HG03571 (cell line): ENCODE measurements at regions not wholly inside any gene's neighbourhood (a gene's known extent, or its start where the extent isn't known, plus 50 kb on each side); places are given as distances from the start of the nearest gene placed in this dataset.
"Not testable (repeated sequence)": the region's sequence is repeated elsewhere in the genome, so short reads cannot be mapped to it uniquely, and the experiment has no call there.

ENCODE experiments used
- ATAC-seq: cut with Tn5 transposase; IDR thresholded peaks from one replicate; pipeline ENCODE4 v1.9.1; 2021; ENCODE audit not compliant: unreplicated experiment

DNA sequence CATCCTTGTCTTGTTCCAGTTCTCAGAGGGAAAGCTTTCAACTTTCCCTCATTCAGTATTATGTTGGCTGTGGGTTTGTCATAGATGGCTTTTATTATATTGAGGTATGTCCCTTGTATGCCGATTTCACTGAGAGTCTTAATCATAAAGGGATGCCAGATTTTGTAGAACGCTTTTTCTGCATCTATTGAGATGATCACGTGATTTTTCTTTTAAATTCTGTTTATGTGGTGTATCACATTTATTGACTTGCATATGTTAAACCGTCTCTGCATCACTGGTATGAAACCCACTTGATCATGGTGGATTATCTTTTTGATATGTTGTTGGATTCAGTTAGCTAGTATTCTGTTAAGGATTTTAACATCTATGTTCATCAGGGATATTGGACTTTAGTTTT, 313.7 kb upstream of the AMOT start:
- not testable (repeated sequence) for ATAC-seq

DNA sequence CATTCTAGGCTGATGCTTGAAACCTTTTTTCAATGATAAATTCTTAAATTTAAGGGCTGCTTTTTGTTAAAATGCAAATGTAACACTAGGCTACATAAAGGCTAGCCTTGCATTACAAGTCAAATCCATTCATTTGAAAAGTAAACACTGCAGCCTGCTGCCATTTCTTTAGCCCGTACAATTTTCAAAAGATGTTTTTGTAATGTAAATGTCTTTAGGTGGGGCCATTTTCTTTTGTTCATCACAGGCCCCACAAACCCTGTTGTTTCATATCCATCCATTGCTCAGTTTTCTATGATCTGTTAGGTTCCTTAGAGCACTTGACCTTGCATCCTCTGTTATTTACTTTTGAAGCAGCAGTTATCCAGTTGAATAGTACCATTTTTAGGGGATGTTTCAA, 296.2 kb upstream of the AMOT start:
- ATAC-seq: no peak

DNA sequence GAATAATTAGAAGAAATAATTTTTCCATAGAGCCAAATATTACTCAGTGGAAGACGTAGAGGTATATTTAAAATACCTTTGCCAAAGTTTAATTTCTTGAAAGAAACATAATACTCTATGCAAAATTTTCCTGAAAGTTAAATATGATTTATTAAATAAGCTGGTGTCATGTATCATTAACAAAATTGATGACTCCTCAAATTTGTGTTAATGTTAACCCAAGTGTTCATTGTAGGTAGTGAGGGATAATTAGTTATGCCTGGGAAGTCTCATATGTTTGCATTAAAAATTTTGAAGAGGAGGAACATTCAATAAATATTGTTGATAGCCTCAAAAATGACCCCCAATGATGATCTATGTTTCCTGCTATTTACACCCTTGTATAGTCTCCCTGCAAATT, 292.7 kb upstream of the AMOT start:
- ATAC-seq: no peak

DNA sequence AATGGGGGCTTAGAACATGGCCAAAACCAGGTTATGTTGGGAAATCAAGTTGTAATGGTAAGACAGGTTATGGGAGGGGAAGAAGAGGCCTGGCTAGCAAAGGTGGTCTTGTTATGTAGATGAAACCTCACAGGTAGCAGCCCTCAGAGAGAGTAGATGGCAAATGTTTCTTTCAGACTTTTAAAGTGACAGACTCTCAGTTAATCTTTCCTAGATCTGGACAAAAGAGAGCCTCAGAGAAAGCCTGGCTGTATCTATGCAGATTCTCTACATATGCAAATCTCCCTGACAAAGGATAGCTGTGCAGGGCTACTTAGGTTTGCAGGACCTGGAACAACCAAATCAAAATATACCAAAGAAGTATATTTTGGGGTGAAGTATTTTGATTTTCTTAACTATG, 284.1 kb upstream of the AMOT start:
- no peak for ATAC-seq

DNA sequence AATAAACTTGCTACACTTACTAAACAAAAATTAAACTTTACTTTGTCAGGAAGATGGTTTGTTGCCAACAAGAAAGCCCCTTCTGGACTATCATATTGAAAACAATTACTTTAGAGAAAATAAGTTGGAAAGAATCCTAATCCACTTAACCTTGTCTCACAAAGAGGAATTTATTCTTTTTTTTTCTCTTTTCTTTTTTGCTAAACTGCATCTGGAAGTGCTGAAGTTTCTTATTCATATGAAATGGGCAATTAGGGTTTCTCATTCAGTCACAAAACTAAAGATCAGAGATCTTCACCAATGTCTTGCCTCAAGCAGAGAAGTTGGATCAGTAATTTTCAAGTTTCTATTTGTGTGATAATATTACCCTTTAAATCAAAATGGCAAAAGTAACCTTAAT, 234.9 kb upstream of the AMOT start:
- ATAC-seq: no peak

DNA sequence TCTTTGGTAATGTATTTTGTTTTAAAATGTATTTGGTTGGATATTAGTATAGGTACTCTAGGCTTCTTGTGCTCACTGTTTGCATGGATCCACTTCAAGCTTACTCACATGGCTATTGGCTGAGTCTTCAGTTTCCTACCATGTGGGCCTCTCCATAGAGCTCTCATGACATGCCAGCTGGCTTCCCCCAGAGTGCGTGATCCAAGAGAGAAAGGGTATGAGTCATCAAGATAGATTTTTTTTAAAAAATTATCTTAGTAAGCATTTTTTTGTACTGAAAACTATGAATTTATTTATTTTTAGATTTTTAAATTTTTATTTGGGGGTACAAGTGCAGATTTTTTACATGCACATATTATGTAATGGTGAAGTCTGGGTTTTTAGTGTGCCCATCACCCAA, 219.1 kb upstream of the AMOT start:
- no peak for ATAC-seq

DNA sequence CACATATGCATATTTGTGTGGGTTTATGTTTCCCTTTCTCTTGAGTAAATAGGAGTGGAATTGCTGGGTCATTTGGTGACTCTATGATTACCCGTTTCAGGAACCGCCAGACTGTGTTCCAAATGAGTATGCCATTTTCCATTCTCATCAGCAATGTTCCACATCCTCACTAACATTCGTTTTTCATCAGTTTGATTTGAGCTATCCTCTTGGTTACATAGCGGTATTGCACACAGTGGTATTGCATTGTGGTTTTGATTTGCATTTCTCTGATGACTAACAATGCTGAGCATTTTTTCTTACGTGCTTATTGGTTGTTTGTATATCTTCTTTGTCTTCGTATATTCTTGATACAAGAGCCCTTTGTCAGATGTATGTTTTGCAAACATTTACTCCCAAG, 218.0 kb upstream of the AMOT start:
- ATAC-seq: no peak

DNA sequence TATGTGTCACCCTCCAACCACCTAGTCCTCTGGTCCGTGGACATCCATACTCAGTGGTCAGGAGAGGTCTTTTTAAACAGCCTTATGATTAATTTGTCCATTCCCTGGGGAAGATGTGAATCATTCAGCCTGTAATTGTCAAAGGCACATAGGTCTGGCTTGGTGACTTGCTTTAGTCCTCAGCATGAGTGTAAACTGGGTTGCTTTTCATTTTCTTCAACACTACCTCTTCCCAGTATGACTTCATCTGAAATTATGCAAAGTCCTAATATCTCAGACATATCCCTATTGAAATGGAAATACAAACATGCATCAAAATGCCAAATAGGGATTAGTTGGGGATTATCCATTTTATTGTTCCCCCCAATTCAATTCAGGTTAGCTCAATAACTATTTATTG, 208.3 kb upstream of the AMOT start:
- no peak for ATAC-seq

DNA sequence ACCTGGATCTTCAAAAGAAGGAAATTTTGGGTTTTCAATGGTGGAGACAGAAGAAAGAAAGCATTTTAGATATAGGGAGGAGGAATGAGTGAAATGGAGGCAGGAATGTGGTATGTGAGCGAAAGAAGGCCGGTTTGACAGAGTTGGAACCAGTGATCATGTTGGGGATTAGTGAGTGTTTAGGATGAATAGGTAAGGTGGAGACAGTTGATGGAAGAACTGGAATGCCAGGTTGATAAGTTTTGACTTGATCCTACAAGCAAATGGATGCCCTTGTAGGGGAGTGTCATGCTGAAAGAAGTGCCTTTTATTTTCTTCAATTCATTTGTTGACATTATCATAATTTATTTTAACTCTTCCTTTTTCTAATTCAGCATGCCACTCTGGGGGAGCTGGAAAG, 207.8 kb upstream of the AMOT start:
- ATAC-seq: no peak

DNA sequence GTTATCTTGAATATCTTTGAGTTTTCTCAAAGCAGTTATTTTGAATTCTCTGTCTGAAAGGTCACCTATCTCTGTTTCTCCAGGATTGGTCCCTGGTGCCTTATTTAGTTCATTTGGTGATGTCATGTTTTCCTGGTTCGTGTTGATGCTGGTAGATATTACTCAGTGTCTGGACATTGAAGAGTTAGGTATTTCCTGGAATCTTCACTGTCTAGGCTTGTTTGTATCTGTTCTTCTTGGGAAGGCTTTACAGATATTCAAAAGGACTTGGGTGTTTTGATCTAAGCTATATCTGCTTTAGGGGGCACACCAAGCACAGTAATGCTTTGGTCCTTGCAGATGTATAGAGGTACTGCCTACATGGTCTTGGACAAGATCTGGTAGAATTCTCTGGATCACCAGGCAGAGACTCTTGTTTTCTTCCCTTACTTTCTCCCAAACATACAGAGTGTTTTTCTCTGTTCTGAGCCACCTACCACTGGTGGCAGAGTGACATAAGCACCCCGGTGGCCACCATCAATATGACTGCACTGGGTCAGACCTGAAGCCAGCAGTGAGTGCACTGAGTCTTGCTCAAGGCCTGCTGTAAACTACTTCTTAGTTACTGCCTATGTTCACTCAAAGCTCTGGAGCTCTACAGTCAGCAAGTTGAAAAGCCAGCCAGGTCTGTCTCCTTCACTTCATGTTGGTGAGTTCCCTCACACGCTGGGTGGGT, 193.5 kb upstream of the AMOT start:
- no peak for ATAC-seq

DNA sequence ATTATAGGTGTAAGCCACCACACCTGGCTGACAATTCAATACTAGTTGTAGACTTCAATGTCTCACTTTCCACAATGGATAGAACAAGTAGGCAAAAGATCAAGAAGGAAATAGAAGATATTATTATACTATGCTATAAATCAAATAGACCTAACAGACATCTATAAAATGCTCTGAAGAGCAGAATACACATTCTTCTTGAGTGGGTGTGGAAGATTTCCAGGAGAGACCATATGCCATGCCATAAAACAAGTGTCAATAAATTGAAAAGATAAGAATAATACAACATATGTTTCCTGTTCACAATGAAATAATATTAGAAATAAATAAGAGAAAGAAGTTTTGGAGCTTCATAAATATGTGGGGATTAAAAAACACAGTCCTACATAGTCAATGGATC, 179.3 kb upstream of the AMOT start:
- ATAC-seq: no peak

DNA sequence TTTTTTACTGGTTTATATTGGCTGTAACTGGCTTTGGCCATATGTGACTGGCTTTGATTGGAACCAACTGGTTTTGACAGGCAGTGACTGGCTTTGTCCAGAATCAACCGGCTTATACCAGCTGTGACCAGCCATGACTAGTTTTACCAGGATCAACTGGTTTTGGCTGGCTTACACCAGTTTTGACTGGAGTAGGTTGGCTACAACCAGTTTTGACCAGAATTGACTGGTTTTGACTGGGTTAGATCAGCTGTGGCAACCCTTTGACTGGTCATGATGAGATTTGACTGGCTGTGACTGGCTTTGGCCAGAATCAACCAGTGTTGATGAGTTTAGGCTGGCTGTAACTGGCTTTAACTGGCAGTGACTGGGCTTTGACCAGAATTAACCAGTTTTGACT, 169.2 kb upstream of the AMOT start:
- ATAC-seq: no peak

DNA sequence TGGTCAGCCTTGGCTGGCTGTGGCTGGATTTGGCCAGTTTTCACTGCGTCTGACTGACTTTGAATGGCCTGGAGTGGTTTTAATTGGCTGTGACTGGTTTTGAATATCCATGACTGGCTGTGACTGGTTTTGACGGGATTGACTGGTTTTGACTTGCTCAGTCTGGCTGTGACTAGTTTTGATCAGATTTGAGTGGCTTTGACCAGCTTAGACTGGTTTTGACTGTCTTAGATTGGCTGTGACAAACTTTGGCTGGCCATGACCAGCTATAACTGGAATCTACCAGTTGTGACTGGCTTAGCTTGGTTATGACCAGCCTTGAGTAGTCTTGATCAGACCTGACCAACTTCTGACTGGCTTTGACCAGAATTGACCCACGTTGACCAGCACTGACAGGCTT, 168.4 kb upstream of the AMOT start:
- no peak for ATAC-seq

DNA sequence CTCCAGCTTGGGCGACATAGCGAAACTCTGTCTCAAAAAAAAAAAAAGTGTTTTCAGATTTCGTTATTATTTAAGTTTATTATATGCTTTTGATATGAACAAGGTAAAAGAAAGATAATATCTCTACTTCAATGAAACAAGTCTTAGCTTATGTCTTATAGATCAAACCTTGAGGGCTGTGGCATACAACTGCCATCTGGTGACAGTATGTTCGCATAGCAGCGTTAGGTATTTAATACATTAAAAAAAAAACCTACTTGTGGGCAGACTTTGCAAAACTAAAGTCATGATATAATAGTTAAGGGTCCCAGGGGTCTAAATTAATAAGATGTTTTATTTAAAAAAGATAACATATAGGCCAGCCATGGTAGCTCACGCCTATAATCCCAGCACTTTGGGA, 161.2 kb upstream of the AMOT start:
- no peak for ATAC-seq

DNA sequence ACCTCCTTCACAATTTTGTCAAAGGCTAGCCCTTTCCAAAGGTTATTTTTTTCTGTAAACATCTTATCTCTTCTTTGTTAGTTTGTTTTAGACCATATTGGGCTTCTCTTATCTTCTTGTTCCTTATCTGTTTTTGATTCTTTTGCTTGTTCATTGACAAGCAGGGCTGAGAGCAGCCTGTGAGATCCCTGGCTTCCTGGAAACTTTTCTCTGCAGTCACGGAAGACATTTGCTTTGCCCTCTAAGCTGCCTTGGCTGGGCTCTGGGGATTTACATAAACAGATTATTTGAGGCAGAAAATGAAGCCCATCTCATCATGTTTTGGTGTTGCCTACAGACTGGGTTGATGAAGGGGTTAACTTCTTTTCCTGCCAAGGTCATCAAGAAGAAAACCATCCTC, 157.4 kb upstream of the AMOT start:
- no peak for ATAC-seq

DNA sequence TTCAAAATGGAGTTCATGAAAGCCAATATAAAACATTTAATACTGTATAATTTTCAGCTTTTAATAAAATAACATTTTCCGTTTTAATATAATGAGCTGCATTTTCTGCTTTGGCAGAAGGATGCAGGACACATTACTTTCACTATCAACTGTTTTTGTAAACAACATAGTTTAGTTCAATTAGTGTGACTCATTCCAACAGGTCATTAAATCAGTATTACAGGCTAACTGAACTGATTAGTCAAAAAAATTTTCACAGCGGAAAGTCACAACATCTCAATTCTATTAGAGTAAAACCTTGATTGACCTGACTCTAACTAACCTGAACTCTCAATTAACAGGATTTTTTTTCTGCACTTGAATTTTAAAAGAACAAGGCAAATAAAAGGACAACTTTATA, 151.2 kb upstream of the AMOT start:
- ATAC-seq: no peak

DNA sequence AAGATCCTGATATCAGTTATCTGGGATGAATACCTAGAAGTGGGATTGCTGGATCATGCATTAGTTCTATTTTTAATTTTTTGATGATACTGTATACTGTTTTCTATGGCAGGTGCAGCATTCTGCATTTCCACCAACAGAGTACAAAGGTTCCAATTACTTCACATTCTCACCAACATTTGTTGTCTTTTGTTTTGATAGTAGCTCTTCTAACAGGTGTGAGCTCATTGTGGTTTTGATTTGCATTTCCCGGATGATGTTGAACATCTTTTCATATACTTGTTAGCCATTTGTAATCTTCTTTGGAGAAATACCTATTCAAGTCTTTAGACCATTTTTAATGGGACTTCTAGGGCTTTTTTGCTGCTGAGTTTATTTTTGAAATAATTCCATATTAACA, 139.2 kb upstream of the AMOT start:
- no peak for ATAC-seq

DNA sequence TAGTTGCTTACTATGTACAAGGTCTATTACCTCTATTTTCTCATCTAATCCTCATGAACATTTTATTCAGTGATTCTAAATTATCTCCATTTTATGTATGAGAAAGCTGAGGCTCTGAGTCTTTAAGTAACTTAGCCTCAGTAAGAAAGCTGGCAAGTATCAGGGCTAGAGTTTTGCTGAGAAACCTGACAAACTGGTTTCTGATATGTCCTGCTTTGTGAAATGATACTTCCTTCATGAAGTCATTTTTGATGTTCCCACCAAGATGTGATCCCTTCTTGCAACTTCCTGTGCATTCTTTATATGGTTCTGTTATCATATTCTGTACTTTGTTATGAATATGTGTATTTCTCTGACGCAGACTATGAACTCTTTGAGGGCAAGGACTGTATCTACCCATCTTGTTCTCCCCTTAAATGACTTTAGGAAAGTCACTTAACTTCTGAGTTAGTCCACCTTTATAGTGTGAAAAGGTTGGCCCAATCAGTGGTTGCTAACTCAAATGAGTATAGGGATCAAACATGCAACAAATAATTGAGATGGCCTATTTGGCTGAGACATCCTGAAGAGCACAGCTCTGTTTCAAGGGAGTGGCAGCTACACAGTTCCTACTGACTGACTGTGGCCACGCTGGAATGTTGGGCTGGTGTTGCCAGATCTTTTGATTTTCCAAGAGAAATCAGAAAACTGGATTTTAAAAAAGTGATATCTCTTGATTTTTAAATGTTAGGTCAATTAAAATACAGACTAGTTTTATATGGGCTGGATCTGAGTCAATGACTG, 127.9 kb upstream of the AMOT start:
- ATAC-seq: no peak

DNA sequence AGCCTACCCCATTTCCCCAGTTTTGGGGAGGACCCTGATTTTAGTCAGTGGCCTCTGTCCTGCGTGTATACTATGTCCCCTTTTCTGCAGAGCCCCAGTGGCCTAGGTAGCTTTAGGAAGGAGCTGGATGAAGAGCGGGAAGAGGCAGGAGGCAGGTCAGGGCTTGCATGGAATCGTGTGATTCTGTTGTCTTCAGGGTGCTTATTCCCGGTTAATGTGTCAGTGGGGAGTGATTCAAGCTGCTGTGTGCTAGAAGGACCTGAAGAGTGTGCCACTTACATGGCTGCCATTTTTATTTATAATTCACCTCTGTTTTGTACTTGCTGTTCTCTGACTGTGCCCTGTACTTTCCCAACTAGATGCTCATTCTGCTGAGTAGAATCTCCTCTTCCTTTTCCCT, 127.3 kb upstream of the AMOT start:
- ATAC-seq: no peak

DNA sequence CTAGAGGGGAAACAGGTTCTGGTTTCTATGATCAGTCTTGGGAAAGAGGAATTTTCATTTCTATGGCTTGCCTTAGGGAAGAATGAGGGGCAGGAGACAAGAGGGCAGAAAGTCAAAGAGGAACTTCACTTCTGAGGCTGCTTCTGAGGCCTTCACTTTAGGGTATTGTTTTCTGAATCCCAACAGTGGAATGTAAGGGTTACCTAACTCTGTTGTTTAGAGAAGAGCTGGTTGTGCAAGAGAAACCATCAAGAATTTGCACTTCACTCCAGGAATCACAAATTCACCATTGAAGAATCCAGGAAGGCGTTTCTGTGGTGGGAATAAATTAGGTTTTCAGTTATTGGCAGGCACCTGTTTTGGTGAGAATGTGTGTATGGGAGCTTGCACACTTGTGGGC, 126.7 kb upstream of the AMOT start:
- no peak for ATAC-seq

DNA sequence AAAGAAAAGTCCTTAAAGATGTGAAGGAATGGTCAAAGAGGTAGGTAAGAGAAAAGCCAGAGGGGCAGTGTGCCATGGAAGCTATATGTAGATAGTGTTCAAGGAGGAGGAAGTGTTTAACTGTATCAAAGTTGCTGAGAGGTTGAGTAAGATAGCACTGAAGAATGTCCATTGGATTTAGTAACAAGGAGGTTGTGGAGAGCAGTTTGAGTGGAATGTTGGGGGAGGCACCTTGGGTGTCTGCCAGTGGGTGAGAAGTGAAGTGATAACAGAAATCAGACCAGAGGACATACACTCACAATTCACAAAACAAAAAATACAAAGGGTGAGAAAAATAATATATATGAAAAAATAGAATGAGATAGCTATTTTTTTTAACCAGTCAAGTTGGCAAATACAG, 121.3 kb upstream of the AMOT start:
- no peak for ATAC-seq

DNA sequence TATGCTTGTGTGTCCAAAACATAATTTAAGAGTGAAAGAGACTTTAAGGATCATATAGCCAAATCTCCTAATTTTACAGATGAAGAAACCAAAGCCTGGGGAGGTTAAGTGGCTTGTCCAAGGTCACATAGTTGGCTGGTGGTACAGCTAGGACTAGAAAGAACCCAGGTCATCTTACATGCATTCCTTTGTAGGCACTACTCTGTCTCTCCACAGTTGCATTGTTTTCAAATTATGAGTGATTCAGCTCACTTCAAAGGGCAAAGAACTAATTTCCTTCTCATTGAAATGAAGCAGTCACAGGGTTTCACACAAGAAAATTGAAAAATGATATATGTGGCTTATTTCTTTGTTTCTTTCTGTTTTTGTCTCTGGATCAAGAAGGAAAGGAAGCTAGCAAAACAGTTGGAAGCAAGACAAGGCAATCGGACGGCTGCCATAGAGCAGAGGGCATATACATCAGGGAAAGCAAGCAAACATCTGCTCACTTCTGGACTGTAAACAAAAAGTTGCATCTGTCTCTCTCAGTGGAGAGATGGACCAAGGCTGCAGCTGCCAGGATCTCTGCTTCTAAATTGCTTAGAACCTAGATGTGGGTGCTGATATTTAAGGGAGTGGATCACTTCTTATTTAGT, 107.5 kb upstream of the AMOT start:
- ATAC-seq: no peak
